ENCODE measurements at regions not wholly inside any gene's neighbourhood (a gene's known extent, or its start where the extent isn't known, plus 50 kb on each side); places are given as distances from the start of the nearest gene placed in this dataset.

DNA sequence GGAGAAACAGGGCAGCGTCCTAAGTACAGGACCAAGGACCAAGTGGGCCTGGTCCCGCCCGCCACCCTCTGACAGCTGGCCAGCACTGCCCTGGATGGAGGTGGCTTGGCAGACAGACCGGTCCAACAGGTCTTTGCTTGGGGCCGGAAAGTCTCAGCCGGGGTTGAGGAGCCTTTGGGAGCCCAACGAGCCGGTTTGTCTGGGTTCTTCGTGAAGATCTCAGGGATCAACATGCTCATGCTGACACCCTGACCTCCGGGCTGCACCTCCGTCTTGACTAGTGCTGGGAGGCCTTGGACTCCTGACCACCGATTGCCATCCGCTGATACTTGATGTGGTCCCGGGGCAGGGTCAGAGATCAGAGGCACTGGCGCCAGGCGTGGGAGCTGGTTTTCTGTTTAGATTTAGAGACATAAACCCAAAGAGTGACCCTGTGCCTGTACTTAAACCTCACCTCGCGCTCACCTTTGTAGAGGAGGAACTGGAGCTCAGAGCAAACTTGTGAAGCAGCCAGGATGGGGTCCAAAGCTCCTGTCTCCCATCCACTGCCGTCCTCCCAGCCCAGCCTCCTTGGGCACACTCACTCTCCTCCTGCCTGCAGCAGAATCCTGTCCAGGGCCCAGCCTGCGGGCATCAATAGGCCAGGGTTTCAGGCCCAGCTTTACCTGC is 92.1 kb upstream of the GSE1 start (continued):
- peak; percentile 89; the same call in 1 of the 2 replicates for TF ChIP-seq ZBTB39 (CRISPR knock-in tag; IDR thresholded peaks at IDR 0.05)
- TF ChIP-seq, protein P1, sequence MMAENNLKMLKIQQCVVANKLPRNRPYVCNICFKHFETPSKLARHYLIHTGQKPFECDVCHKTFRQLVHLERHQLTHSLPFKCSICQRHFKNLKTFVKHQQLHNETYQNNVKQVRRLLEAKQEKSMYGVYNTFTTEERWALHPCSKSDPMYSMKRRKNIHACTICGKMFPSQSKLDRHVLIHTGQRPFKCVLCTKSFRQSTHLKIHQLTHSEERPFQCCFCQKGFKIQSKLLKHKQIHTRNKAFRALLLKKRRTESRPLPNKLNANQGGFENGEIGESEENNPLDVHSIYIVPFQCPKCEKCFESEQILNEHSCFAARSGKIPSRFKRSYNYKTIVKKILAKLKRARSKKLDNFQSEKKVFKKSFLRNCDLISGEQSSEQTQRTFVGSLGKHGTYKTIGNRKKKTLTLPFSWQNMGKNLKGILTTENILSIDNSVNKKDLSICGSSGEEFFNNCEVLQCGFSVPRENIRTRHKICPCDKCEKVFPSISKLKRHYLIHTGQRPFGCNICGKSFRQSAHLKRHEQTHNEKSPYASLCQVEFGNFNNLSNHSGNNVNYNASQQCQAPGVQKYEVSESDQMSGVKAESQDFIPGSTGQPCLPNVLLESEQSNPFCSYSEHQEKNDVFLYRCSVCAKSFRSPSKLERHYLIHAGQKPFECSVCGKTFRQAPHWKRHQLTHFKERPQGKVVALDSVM (CRISPR knock-in tag; IDR thresholded peaks at IDR 0.05) = peak; percentile 83
- TF ChIP-seq ZNF225 (CRISPR knock-in tag; IDR thresholded peaks at IDR 0.05) = 0 out of 2 replicates have a peak, but pooled peaks have one; percentile 58
- TF ChIP-seq EP300 (IDR thresholded peaks at IDR 0.05; ENCODE audit: low read depth in 2 of 2, low read length in 2 of 2) = peak; percentile 54 to 93; a peak in 3 of 4 replicates
- TF ChIP-seq EP300 (CRISPR knock-in tag; IDR thresholded peaks at IDR 0.05; ENCODE audit: borderline replicate concordance) = peak; percentile 76
- peak; percentile 92 for TF ChIP-seq RXRB (CRISPR knock-in tag; IDR thresholded peaks at IDR 0.05; ENCODE audit: borderline replicate concordance)
- no peak for TF ChIP-seq HDAC6 (IDR thresholded peaks at IDR 0.05; ENCODE audit: low read depth, low read length)
- TF ChIP-seq ZNF644 (CRISPR knock-in tag; IDR thresholded peaks at IDR 0.05; ENCODE audit: low read depth) = 0 out of 2 replicates have a peak, but pooled peaks have one; percentile 12
- TF ChIP-seq RORA (CRISPR knock-in tag; IDR thresholded peaks at IDR 0.05) = no peak
- TF ChIP-seq ZSCAN25 (CRISPR knock-in tag; IDR thresholded peaks at IDR 0.05) = no peak
- 0 out of 2 replicates have a peak, but pooled peaks have one; percentile 29 for TF ChIP-seq SMYD3 (CRISPR knock-in tag; IDR thresholded peaks at IDR 0.05)
- 0 out of 2 replicates have a peak, but pooled peaks have one; percentile 7 for TF ChIP-seq ZSCAN22 (CRISPR knock-in tag; IDR thresholded peaks at IDR 0.05)
- no peak for TF ChIP-seq ZNF7 (CRISPR knock-in tag; IDR thresholded peaks at IDR 0.05)
- no peak for TF ChIP-seq PLRG1 (conservative IDR thresholded peaks at IDR 0.05)
- peak; percentile 65; the same call in 1 of the 2 replicates for TF ChIP-seq SOX5 (CRISPR knock-in tag; IDR thresholded peaks at IDR 0.05; ENCODE audit: borderline replicate concordance)
- no peak for TF ChIP-seq ZSCAN30 (CRISPR knock-in tag; IDR thresholded peaks at IDR 0.05)
- TF ChIP-seq, protein P2, sequence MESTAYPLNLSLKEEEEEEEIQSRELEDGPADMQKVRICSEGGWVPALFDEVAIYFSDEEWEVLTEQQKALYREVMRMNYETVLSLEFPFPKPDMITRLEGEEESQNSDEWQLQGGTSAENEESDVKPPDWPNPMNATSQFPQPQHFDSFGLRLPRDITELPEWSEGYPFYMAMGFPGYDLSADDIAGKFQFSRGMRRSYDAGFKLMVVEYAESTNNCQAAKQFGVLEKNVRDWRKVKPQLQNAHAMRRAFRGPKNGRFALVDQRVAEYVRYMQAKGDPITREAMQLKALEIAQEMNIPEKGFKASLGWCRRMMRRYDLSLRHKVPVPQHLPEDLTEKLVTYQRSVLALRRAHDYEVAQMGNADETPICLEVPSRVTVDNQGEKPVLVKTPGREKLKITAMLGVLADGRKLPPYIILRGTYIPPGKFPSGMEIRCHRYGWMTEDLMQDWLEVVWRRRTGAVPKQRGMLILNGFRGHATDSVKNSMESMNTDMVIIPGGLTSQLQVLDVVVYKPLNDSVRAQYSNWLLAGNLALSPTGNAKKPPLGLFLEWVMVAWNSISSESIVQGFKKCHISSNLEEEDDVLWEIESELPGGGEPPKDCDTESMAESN (CRISPR knock-in tag; conservative IDR thresholded peaks at IDR 0.05) = 0 out of 2 replicates have a peak, but pooled peaks have one; percentile 27
- TF ChIP-seq ZNF713 (CRISPR knock-in tag; IDR thresholded peaks at IDR 0.05) = no peak
- TF ChIP-seq ZNF598 (CRISPR knock-in tag; IDR thresholded peaks at IDR 0.05; ENCODE audit: borderline replicate concordance) = peak; percentile 26; the same call in 1 of the 2 replicates
- TF ChIP-seq KDM5B (CRISPR knock-in tag; IDR thresholded peaks at IDR 0.05; ENCODE audit: borderline replicate concordance) = no peak
- peak; percentile 97 for TF ChIP-seq RARA (CRISPR knock-in tag; IDR thresholded peaks at IDR 0.05)
- TF ChIP-seq HIVEP1 (CRISPR knock-in tag; IDR thresholded peaks at IDR 0.05) = no peak
- no peak for TF ChIP-seq PHF20 (CRISPR knock-in tag; IDR thresholded peaks at IDR 0.05)
- TF ChIP-seq, protein P3, sequence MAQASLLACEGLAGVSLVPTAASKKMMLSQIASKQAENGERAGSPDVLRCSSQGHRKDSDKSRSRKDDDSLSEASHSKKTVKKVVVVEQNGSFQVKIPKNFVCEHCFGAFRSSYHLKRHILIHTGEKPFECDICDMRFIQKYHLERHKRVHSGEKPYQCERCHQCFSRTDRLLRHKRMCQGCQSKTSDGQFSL (CRISPR knock-in tag; IDR thresholded peaks at IDR 0.05) = no peak
